GM12878 (cell line): ENCODE measurements at regions not wholly inside any gene's neighbourhood (a gene's known extent, or its start where the extent isn't known, plus 50 kb on each side); places are given as distances from the start of the nearest gene placed in this dataset.

ENCODE experiments used
- CHD1 ChIP-seq: IDR thresholded peaks from 2 replicates; pipeline ENCODE4 v1.6.1; 2012; ENCODE audit warnings: low read depth, low read length, improper control_type of control experiment
- EZH2 ChIP-seq: IDR thresholded peaks from 2 replicates; pipeline ENCODE4 v1.6.1; 2012; ENCODE audit warnings: low read depth, mild to moderate bottlenecking, control low read depth, inconsistent platforms, low read length, borderline replicate concordance; ENCODE audit not compliant: control insufficient read depth
- IRF4 ChIP-seq: IDR thresholded peaks from 2 replicates; pipeline ENCODE4 v1.6.1; 2011; ENCODE audit warnings: low read depth, low read length
- JUNB ChIP-seq: IDR thresholded peaks from 2 replicates; pipeline ENCODE4 v1.6.1; 2016; ENCODE audit warnings: antibody characterized with exemption, mild to moderate bottlenecking
- SIN3A ChIP-seq: IDR thresholded peaks from 2 replicates; pipeline ENCODE4 v1.6.1; 2012; ENCODE audit warnings: low read depth, low read length, improper control_type of control experiment
- SMAD1 ChIP-seq: fragments of 450-650 bp; IDR thresholded peaks from 2 replicates; pipeline ENCODE4 v1.6.1; 2018; ENCODE audit warnings: mild to moderate bottlenecking, low read depth; ENCODE audit not compliant: partially characterized antibody
- TF ChIP-seq, protein P1 (sequence below): IDR thresholded peaks from 2 replicates; pipeline ENCODE4 v1.6.1; 2012; ENCODE audit warnings: low read depth, low read length, improper control_type of control experiment

DNA sequence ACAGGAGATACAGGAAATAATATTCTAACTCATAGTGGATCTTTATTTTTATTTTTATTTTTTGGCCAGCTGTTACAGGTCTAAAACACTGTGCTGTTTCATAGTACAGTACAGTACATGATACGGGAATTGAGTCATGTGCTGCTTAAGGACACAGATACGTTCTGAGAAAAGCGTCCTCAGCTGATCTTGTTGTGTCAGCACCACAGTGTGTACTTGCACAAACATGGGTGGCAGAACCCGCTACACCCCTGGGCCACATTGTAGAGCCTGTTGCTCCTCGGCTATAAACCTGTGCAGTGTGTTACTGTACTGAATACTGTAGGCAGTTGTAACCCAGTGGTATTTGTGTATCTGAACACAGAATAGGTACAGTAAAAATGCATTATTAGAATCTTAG lies 183.4 kb downstream of the OR4M2 start:
- TF ChIP-seq IRF4 (no peak), SMAD1 (no peak), JUNB (no peak), CHD1 (no peak), SIN3A (no peak), EZH2 (no peak)
- TF ChIP-seq, protein P1, sequence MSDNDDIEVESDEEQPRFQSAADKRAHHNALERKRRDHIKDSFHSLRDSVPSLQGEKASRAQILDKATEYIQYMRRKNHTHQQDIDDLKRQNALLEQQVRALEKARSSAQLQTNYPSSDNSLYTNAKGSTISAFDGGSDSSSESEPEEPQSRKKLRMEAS: no peak
